GM12873 (cell line): ENCODE measurements at regions not wholly inside any gene's neighbourhood (a gene's known extent, or its start where the extent isn't known, plus 50 kb on each side); places are given as distances from the start of the nearest gene placed in this dataset.

ENCODE experiments used
- TF ChIP-seq, protein P1 (sequence below): IDR thresholded peaks from 2 replicates; pipeline ENCODE4 v1.5.1; 2012; ENCODE audit warnings: low read depth, mild to moderate bottlenecking, moderate library complexity, low read length, control low read depth; ENCODE audit not compliant: insufficient read depth; ENCODE audit errors: missing control alignments

DNA sequence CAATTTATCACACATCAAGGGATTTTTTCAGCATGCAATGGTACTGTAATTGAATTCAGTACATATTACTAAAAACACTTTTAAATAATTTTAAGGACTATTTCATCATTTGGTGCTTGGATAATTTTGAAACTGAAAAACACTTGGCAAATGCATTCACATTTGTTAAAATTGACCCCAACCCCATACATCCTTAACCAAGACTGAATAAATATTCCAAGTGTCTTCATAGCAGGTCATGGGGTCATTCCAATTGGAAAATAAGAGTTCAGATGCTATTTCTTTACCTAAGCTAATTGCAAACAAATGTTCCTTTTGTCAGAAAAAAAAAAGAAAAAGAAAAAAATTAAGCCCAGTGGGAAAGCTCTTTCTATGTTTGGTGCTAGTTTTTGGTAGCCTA lies 516.4 kb upstream of the SPRY2 start:
- TF ChIP-seq, protein P1, sequence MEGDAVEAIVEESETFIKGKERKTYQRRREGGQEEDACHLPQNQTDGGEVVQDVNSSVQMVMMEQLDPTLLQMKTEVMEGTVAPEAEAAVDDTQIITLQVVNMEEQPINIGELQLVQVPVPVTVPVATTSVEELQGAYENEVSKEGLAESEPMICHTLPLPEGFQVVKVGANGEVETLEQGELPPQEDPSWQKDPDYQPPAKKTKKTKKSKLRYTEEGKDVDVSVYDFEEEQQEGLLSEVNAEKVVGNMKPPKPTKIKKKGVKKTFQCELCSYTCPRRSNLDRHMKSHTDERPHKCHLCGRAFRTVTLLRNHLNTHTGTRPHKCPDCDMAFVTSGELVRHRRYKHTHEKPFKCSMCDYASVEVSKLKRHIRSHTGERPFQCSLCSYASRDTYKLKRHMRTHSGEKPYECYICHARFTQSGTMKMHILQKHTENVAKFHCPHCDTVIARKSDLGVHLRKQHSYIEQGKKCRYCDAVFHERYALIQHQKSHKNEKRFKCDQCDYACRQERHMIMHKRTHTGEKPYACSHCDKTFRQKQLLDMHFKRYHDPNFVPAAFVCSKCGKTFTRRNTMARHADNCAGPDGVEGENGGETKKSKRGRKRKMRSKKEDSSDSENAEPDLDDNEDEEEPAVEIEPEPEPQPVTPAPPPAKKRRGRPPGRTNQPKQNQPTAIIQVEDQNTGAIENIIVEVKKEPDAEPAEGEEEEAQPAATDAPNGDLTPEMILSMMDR: no peak

DNA sequence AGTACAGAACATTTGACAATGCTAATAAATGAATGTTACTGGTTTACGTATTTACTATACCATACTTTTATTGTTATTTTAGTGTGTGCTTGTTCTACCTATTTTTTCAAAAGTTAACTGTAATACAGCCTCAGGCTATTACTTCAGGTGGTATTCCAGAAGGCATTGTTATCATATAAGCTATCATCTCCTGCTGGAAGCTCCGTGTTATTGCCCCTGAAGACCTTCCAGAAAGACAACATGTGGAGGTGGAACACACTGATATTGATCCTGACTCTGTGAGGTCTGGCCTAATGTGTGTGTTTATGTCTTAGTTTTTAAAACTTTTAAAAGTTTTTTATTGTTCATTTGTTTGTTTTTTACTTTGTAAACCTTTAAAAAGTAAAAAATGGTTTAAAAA lies 509.8 kb upstream of the SPRY2 start:
- TF ChIP-seq, protein P1: no peak

- TF ChIP-seq, protein P1: no peak
Measured at GRCh38 chr13:80844164-80844563, 503.2 kb upstream of the SPRY2 start.

DNA sequence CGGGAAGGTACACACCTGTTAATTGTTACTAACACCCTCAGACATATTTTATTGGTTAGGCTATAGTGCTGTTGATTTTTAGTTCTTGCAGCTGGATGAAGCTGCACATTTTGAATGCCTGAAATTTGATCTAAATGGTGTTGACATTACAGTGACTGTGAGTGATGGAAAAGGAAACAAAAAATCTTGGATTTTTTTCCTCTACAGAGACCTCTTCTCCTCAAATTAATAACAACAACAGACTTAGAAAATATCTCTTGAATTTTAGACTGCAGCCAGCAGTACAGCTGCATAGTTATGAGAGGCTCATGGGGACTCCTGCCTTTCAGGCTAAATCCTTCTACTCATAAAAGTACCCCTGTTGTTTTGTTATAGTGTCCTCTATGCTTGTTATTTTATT lies 500.5 kb upstream of the SPRY2 start:
- TF ChIP-seq, protein P1: no peak

DNA sequence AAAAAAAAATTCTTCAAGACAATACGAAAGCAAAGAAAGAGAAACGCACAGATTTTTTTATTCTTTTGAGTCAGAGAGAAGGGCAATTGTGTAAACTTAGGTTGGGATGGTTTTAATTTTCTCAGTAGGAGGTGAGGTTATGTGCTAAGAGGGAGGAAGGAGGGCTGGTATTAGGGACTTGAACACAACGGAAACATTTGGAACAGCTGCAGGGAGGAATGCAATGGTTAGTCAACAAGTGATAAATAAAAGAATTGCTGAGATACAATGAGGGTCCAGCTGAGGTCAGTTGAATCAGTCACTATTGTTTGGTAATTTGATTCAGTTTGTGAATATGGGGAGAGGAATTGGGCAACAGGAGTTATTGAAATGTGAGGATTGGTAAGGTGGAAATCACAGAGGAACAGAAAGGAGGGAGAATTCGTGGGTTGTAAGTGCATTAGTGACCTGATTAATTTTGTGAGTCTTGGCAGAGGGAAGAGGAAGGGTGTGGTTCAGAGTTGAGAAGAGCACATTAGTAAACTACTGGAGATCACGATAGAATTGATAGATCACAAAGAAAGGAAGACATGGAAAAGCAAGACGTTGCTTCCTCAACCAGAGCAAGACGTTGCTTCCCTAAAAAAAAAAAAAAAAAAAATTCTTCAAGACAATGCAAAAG lies 499.5 kb upstream of the SPRY2 start:
- TF ChIP-seq, protein P1: no peak

DNA sequence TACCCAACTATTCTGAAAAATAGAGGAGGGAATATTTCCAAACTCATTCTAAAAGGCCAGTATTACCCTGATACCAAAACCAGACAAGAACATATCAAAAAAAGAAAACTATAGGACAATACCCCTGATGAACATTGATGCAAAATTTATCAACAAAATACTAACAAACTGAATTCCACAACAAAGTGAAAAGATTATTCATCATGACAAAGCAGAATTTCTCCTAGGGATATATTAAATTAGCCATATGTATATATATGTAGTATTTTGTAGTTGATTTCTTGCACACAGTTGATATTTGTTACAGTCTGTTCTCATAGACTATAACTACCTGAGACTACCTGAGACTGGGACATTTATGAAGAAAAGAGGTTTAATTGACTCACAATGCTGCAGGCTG lies 495.0 kb upstream of the SPRY2 start:
- TF ChIP-seq, protein P1: no peak

- TF ChIP-seq, protein P1: no peak
Measured at GRCh38 chr13:80830431-80830830, 489.5 kb upstream of the SPRY2 start.
